ENCODE measurements at regions not wholly inside any gene's neighbourhood (a gene's known extent, or its start where the extent isn't known, plus 50 kb on each side); places are given as distances from the start of the nearest gene placed in this dataset.
"Not testable (repeated sequence)": the region's sequence is repeated elsewhere in the genome, so short reads cannot be mapped to it uniquely, and the experiment has no call there.

DNA sequence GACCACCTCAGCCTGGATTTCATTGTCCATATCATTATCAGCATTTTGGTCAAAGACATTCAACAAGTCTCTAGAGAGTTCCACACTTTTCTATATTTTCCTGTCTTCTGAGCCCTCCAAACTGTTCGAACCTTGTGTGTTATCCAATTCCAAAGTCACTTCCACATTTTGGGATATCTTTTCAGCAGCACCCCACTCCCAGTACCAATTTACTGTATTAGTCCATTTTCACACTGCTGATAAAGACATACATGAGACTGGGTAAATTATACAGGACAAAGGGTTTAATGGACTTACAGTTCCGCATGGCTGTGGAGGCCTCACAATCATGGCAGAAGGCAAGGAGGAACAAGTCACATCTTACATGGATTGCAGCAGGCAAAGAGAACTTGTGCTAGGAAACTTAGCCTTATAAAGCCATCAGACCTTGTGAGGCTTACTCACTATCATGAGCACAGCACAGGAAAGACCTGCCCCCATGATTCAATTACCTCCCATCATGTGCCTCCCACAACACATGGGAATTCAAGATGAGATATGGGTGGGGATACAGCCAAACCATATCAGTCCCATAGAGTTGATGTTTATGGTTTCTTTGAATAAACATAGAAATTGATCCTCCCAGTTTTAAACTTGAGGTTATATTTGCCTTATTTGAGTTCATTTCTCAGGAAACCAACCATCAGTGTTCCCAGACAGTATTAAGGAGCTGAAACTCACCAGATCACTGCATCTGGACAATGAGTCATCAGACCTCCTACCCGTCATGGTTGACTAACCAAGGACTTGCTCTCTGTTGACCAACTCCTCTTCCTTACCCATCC, 322.7 kb upstream of the DUSP10 start:
- no peak for DNase-seq (ENCODE audit: low spot score)

DNA sequence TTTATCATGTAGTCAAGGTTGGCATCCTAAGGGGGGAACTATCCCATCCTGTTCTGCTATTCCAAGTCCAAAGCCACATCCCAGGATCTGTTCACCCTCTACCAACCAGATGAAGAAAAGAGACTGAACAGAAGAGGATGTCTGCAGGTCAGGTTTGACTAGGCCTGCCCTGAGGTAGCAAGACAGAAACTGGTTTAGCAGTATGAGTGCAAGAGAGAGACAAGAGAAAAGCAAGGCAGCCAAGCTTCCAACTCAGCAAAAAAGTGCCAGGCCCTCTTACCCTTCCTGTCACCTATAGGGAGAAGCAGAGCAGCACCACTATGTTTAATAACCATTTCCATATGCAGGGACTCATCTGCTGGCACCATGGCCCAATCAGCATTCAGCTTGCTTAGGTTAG, 320.8 kb upstream of the DUSP10 start:
- DNase-seq (ENCODE audit: low spot score): no peak

DNA sequence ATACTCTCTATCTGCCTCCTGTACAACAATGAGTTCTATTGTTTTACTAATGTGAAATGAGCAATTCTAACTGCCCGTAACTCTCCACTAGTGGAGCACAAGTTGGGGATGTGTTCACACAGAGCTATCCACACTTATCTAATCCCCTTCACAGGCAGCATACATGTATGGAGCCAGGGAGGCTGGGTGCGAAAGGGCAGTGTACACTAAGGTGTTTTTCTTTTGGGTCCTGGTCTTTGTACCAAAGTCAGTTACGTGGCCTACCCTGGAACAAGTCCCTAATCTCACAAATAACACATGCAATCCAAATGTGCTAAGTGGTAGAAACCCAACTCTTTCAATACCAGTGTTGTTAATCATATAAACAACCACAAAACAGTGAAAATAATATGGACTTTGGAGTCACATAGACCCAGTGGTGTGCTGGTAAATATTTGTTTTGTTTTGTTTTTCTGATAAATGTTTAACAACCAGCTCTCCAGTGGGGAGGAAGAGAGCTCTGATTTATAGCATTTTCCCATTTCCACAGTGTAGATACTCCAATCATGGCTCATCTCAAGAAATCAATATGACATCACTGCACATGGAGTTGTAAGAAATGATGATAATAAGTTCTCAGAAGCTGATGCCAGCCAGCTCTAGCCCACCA, 319.9 kb upstream of the DUSP10 start:
- DNase-seq (ENCODE audit: low spot score): no peak

DNA sequence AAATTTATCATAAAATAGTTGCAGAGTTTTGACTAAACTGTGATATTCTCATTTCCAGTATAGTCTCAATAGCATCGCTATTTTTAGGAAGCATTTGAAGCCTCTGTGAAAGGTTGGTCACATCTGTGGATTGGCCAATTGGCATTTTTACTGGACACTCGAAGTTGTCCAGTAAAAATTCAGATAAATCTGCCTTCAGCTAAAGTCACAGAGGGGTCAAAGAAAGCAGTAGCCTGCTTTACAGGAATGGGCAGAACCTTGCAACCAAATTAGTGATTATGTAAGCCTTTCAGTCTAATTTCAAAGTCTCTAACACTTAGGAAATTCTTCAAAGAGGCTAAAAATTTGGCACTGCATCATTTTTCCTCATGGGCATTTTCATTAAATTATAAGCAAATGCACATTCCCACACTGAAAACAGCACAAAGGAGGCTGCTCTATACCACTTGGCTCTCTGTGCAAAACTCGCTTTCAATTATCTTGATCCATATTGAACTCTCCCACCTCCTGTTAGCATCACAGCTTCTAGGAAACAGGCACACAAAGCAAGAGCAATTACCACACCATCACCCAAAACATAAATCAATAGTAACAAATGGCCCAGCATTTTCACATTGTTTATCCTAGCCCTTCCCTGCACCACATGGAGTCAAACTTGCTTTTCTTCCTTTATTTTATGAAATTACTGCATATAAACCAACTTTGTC, 318.5 kb upstream of the DUSP10 start:
- no peak for DNase-seq (ENCODE audit: low spot score)

DNA sequence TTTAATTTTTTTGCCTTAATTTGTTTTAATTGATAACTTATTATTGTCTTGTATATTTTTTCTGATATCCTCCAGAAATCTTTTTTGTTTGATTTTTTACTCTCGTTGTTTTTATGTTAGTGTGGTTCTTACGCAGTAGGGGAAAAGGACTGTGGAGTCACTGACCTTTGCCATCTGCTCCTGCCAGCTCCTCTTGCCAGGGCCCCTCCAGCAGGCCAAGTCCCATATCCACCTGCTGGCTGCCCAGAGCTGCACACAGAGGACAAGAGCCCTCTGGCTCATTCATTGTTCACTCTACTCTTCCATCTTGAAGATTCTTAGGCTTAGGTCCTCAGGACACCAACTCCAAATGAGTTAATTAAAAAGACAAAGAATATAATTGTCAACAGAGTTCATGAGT, 316.4 kb upstream of the DUSP10 start:
- DNase-seq (ENCODE audit: low spot score): no peak

DNA sequence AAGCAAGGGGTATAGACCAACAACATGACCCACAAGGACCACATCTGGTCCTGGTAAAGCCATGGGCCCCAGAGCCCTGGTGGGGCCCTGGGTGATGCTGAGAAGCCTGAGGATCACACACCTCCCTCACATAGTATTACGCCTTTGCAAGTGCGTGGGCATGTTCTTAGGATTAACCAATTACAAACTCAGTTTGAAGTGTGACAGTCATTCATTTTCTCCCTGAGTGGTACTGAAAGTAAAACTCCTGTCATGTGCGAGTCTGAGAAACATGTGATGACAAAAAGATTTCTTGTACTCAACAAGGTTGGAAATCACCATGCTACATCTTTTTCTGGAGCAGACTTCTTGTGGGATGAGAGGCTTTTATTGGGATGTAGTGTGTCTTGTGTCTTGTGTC, 315.3 kb upstream of the DUSP10 start:
- DNase-seq (ENCODE audit: low spot score): no peak

DNA sequence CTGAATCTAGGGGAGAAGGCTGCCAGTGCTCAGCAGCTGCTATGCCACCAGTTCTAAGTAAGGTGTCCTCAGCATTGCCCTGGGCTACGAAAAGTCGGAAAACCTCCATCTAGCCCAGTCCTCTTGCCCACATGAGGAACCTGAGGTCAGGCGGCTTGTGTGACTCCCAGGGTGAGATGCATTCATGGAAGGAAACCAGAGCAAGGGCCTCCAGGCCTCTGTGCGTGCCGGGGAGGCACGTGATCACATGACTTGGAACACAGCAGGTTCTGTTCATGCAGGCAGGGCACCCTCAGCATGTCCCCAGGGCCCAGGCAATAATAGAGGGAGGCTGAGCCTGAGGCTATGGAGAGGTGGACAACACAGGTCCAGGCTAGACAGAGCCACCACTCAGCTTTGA, 312.5 kb upstream of the DUSP10 start:
- DNase-seq (ENCODE audit: low spot score): no peak

DNA sequence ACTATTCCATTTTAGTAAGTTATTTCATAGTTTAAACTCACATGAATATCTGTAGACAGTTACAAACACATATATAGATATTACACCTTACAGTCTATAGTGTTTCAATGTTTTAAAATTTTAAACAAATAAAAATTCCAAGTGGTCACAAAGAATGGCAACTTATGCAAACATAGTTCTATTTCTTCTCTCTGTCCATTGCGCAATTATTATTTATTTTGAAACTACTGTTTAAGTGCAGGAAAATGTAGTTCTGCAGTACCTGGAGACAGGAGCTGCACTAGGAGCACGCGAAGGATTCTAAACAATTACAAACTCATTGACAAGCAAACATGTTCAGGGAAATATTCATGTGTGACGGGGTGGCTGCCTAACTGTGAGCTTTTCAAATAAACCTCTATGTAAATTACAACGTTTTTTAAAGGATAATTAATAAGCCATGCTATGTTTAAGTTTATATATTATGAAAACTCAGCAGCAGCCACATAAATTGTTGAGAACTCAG, 312.0 kb upstream of the DUSP10 start:
- no peak for DNase-seq (ENCODE audit: low spot score)

DNA sequence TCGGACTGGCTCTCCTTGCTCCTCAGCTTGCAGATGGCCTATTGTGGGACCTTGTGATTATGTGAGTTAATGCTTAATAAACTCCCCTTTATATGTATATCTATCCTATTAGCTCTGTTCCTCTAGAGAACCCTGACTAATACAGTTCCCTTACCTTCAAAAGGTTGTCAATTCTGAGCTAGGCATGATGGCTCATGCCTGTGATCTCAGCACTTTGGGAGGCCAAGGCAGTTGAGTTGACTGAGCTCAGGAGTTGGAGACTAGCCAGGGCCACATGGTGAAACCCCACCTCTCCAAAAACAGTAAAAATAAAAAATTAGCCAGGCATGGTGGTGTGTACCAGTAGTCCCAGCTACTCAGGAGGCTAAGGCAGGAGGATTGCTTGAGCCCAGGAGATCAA, 309.4 kb upstream of the DUSP10 start:
- DNase-seq (ENCODE audit: low spot score): not testable (repeated sequence)

DNA sequence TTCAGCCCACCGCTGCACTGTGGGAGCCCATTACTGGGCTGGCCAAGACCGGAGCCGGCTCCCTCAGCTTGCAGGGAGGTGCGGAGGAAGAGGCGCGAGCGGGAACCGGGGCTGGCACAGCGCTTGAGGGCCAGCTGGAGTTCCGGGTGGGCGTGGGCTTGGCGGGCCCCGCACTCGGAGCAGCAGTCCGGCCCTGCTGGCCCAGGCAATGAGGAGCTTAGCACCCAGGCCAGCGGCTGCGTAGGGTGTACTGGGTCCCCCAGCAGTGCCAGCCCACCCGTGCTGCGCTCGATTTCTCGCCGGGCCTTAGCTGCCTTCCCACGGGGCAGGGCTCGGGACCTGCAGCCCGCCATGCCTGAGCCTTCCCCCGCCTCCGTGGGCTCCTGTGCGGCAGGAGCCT, 307.8 kb upstream of the DUSP10 start:
- DNase-seq (ENCODE audit: low spot score): not testable (repeated sequence)

DNA sequence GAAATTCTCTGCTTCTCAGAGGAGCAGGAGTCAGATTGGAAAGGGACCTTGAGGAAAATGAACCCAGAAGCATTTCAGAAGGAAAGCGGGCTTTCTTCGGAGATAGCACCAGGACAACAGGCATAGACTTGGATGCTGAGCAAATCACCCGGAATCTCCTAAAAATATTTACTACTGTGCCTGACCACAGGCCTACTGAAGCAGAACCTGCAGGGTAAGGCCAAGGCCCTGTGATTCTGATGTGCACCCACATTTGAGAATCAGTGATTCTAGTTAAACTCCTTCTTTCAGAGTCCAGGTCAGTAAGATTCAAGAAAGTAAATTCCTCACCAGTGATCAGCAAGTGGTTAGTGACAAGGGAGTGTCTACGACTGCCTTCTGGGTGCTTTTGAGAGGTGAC, 307.3 kb upstream of the DUSP10 start:
- no peak for DNase-seq (ENCODE audit: low spot score)

DNA sequence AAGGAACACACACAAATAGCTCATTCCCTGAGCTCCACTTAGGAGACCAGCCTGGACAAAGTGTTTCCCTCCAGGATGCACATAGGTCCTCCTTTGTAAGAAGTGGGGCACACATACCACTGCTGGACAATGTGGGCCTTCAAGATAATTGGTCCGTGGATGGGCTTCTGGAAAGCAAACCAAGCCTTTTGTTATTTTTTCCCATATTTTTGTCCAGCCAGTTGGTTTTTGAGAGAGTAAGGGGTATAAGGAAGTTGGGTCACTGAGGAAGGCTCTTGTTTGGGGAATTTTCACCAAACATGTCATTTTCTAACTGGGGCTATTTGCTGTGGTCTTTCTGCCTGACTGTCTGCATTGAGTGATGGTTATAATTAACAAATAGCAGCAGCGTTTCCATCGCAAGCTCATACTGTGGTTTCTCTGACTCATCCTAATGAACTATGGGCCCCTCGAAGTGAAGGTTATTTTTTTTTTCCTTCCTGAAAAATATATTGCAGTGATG, 306.3 kb upstream of the DUSP10 start:
- DNase-seq (ENCODE audit: low spot score): no peak

DNA sequence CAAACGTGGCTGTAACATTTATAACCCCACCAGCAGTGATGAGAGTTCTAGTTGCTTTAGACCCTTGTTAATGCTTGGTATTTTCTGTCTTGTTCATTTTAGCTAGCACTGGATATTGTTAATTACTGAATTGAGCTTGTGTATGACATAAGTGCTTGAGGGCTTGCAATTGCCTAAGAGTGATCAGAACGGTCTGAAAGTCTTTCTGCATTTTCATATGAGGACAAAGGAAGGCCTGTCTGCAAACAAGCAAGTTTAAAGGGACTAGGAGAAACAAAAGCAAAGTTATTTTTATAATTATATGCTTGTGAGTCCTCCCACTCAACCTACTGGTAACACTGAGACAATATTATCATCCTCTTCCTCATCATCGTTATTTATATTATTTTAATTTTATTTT, 305.5 kb upstream of the DUSP10 start:
- DNase-seq (ENCODE audit: low spot score): no peak

DNA sequence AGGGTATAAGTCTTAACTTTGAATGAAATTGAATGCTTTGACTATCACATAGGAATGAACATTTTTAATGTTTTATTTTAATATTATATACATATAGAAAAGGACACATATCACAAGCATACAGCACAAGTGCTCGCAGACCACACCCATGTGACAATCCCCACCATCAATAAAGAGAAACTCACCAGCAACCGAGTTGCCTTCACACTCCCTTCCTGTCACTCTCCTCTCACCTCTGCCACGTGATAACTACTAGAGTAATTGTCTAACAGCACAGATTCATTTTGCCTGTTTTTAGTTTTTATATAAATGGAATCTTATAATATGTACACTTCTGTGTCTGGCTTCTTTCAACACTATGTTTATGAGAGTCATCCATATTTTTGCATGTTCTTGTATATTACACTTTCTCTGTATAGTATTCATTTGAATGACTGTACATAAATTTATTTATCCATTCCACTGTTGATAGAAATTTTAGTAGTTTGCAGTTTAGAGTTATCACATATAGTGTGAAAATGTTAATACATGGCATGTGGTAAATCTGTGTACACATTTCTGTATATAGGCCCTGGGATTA, 304.9 kb upstream of the DUSP10 start:
- DNase-seq (ENCODE audit: low spot score): no peak

DNA sequence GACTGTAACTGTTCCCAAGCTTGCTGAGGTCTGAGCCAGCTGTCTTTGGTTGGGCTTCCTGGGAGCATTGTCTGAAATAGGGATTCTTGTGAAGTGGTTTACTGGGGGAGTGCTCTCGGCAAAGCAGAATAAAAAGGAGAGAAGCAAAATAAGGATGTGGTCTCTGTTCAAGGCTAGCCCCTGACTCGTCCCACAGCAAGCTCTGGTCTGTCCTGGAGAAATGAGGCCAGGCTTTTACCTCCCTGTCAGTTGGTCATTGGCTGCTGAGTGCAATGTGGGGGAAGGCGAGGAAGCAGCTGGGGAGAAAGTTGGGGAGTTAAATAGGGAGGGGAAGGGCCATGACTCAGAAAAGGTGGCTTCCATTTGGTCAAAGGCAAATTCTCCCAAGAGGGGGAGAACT, 303.9 kb upstream of the DUSP10 start:
- no peak for DNase-seq (ENCODE audit: low spot score)

DNA sequence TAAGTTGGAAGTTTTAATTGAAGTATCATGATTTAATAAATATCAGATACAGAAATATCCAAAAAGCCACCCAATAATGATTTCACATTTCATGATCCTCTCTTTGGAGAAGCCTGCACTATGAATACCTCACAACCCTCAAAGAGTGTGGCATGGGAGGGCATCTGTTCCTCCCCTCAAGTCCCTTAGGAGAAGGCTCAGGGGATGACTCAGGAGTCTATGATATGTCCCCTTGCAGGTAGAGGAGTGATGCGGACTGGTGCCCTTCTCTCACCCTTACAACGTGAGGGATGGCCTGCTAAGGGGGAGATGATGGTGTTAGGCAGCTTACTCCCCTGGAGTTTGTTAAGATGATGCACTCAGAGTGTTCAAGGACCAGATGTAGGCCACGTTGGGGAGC, 303.3 kb upstream of the DUSP10 start:
- no peak for DNase-seq (ENCODE audit: low spot score)

DNA sequence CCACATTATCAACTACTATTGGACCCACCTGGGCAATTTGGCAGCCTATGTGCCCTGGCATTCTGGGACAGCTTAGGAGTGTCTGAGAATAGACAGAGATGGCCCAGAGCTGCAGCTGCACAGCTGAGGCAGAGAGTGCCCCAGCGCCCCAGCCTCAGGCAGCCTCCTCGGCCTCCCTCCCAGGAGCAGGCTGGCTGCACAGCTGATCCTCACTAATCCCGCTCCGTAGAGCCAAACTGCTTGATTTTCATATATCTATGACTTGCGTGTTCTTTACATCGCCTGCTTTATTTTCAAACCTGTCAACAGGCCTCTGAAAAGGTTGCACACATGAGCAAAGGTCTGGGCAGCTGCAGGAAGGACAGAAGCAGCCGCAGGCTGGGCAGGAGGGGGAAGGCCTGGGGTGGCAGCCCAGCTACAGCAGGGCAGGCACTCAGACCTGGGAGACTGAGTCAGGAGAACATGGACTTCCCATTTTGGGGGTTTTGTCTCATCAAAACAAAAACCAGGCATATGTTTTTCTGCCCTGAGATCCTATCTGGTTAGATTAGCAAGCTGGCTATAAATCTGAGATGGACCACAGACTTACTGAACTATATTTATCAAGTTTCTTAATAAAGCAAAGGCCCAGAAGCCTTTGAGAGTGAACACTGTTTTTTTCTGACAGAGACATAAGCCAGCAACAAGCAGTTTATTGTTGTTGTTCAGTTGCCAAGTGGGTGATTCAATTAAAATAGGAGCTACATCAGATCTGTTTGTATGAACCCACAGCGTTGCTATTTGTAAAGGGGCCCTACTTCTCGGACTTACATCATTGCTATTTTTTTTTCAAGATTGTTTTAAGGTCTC, 301.8 kb upstream of the DUSP10 start:
- DNase-seq (ENCODE audit: low spot score): no peak

DNA sequence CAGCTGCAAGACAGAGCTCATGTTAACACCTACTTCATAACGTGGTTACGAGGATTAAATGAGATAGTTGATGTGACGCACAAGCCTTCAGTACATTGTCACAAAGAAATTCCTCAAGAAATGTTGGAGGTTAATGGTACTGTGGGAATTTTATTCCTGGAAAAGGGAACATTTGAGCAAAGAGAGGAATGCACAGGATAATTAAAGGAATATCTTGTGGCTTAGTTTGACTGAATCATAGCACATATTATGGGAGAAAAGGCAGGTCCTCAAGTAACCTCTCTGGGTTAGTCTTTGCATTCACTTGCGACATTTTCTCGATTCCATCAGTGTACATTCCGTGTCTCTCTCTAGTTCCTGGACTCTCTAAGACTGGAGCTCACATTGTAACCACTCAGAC, 300.2 kb upstream of the DUSP10 start:
- no peak for DNase-seq (ENCODE audit: low spot score)

DNA sequence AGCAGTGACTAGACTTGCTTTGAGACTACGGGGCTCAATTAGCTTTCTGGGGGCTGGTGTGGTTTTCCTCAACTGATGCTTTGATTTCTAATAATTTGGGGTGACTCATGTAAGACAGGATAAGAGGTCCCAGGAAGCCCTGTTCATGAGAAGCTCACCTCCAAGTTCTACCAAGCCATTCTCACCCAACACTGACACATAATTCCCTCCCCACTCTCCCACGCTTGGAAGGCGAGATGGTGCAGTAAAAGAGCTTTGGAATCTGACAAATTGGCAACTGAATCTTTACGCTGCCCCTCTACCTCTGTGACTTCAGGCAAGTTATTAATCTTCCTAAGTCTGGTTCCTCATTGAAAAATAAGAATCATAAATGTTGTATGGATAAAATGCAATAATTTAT, 299.1 kb upstream of the DUSP10 start:
- DNase-seq (ENCODE audit: low spot score): no peak

DNA sequence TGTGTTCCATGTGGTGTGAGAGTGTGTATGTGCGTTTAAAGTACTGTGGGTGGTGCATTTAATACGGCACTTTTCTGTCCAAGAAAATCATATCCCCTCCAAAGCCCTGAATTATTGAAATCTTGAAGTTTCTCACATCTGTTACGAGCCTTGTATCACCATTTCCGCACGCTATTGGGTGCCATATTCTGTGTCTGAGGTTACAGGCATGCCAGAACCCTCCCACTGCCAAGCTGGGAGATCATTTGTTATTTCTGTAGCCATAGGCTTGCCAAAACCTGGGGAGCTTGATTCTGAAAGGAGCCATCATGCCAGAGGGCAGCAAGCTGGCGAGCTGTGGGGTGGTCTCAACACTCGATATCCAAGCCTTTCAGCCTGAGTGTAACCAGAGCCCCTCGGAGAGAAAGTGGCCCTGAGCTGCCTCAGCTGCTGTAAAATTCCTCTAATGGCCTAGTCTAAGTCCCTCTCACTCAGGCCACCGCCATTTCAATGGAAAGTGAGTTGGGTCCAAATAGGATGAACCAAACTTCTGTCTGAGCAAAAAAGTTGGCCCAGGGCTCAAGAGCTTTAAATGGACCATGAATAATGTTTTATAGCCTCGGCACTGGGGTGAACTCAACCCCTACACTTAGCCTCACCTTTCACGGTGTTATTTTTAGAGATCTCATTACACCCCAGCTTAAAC, 298.4 kb upstream of the DUSP10 start:
- no peak for DNase-seq (ENCODE audit: low spot score)

DNA sequence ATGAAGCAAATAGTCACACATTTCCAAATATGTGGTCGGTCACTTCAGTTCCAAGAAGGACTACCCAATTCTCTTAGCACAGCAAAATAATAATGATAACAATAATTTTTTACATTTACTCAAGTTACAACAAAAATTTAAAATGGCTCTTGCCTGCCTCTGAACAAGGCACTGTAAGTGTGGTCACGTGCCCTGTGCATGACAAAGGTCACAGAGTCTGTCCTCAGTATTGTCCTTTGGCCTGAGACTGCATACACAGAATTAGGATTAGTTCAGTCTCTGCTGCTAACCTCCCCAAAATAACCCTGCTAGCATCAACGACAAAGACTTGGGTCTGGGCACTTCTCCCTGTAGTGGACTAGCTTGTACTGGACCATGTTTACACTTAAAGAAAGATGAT, 297.1 kb upstream of the DUSP10 start:
- DNase-seq (ENCODE audit: low spot score): no peak
